HG02943 (cell line): ENCODE measurements at regions not wholly inside any gene's neighbourhood (a gene's known extent, or its start where the extent isn't known, plus 50 kb on each side); places are given as distances from the start of the nearest gene placed in this dataset.
"Not testable (repeated sequence)": the region's sequence is repeated elsewhere in the genome, so short reads cannot be mapped to it uniquely, and the experiment has no call there.

Experiments used
- ATAC-seq: cut with Tn5 transposase; IDR thresholded peaks from one replicate; pipeline ENCODE4 v1.9.1; 2021; ENCODE audit warnings: mild to moderate bottlenecking, low read depth, moderate library complexity; ENCODE audit not compliant: unreplicated experiment

- ATAC-seq, result no peak
Measured at GRCh38 chr2:55772109-55772980, 78.7 kb upstream of the PNPT1 start.

GRCh38 chr2:55771612-55772011 lies 78.0 kb upstream of the PNPT1 start:
- no peak for ATAC-seq

- no peak for ATAC-seq
Measured at GRCh38 chr2:55768991-55769390, 75.3 kb upstream of the PNPT1 start.

- no peak for ATAC-seq
Measured at GRCh38 chr2:55766947-55767346, 73.3 kb upstream of the PNPT1 start.

GRCh38 chr2:55765708-55766107 lies 72.1 kb upstream of the PNPT1 start:
- not testable (repeated sequence) for ATAC-seq

- ATAC-seq, result no peak
Measured at GRCh38 chr2:55763721-55764120, 70.1 kb upstream of the PNPT1 start.

GRCh38 chr2:55761526-55761925 lies 67.9 kb upstream of the PNPT1 start:
- no peak for ATAC-seq

GRCh38 chr2:55761024-55761423 lies 67.4 kb upstream of the PNPT1 start:
- no peak for ATAC-seq

- ATAC-seq, result no peak
Measured at GRCh38 chr2:55760125-55760524, 66.5 kb upstream of the PNPT1 start.

GRCh38 chr2:55759271-55759921 lies 65.8 kb upstream of the PNPT1 start:
- ATAC-seq, result no peak

- no peak for ATAC-seq
Measured at GRCh38 chr2:55751966-55752365, 58.3 kb upstream of the PNPT1 start.

GRCh38 chr2:55743583-55743982 lies 49.9 kb upstream of the PNPT1 start:
- ATAC-seq, result no peak
